DOHH2 (cell line): ENCODE measurements at regions not wholly inside any gene's neighbourhood (a gene's known extent, or its start where the extent isn't known, plus 50 kb on each side); places are given as distances from the start of the nearest gene placed in this dataset.

Experiments used
- H3F3A ChIP-seq: fragments of 200-600 bp; sonication (generic), shearing (Covaris generic); 2 replicates; pipeline ENCODE4 v1.6.0; 2016; ENCODE audit warnings: antibody characterized with exemption, mild to moderate bottlenecking; ENCODE audit not compliant: control insufficient read depth, insufficient read depth
- H3K27ac ChIP-seq: fragments of 200-600 bp; sonication (generic); 2 replicates; pipeline ENCODE4 v1.5.1; 2014; ENCODE audit warnings: low read depth, mild to moderate bottlenecking, low read length, moderate library complexity
- H3K27me3 ChIP-seq: fragments of 200-600 bp; sonication (generic); 2 replicates; pipeline ENCODE4 v1.6.1; 2014; ENCODE audit warnings: mild to moderate bottlenecking, low read length, mixed read lengths; ENCODE audit not compliant: control insufficient read depth
- H3K36me3 ChIP-seq: fragments of 200-600 bp; sonication (generic); 2 replicates; pipeline ENCODE4 v1.6.1; 2014; ENCODE audit warnings: mild to moderate bottlenecking, low read length, moderate library complexity, mixed read lengths; ENCODE audit not compliant: control insufficient read depth
- H3K4me1 ChIP-seq: fragments of 200-600 bp; sonication (generic); 2 replicates; pipeline ENCODE4 v1.6.1; 2014; ENCODE audit warnings: mild to moderate bottlenecking, low read length, mixed read lengths; ENCODE audit not compliant: control insufficient read depth
- H3K4me2 ChIP-seq: fragments of 200-600 bp; sonication (generic); 2 replicates; pipeline ENCODE4 v1.6.0; 2014; ENCODE audit warnings: mild to moderate bottlenecking, low read length, moderate library complexity
- H3K4me3 ChIP-seq: fragments of 200-600 bp; sonication (generic); 2 replicates; pipeline ENCODE4 v1.5.1; 2014; ENCODE audit warnings: mild to moderate bottlenecking, low read length, mixed read lengths
- H3K79me2 ChIP-seq: fragments of 200-600 bp; sonication (generic); 2 replicates; pipeline ENCODE4 v1.6.1; 2014; ENCODE audit warnings: mild to moderate bottlenecking, low read length, mixed read lengths; ENCODE audit not compliant: control insufficient read depth
- H3K9me2 ChIP-seq: fragments of 200-600 bp; sonication (generic); replicated peaks from 2 replicates; pipeline ENCODE4 v1.6.1; 2014; ENCODE audit warnings: mild to moderate bottlenecking, low read length, mixed read lengths; ENCODE audit not compliant: control insufficient read depth
- H3K9me3 ChIP-seq: fragments of 200-600 bp; sonication (generic); 2 replicates; pipeline ENCODE4 v1.6.1; 2014; ENCODE audit warnings: antibody characterized with exemption, low read length, mixed read lengths; ENCODE audit not compliant: control insufficient read depth, insufficient read depth
- H4K20me1 ChIP-seq: fragments of 200-600 bp; sonication (generic); 2 replicates; pipeline ENCODE4 v1.6.0; 2014; ENCODE audit warnings: low read depth, mild to moderate bottlenecking, antibody characterized with exemption, low read length, moderate library complexity; ENCODE audit not compliant: control insufficient read depth, insufficient read depth
- CTCF ChIP-seq: fragments of 200-600 bp; sonication (generic); IDR thresholded peaks from one replicate; pipeline ENCODE4 v1.5.1; 2014; ENCODE audit warnings: antibody characterized with exemption, mild to moderate bottlenecking, low read depth, low read length; ENCODE audit not compliant: poor library complexity, severe bottlenecking
- EZH2phosphoT487 ChIP-seq: fragments of 200-600 bp; sonication (generic); IDR thresholded peaks from 2 replicates; pipeline ENCODE4 v1.6.1; 2017; ENCODE audit warnings: borderline replicate concordance, mild to moderate bottlenecking, antibody characterized with exemption, low read length, moderate library complexity, mixed read lengths

- Histone ChIP-seq H3K4me3 (no peak overlapping the region), H3K27ac (no peak overlapping the region), H3K9me3 (no peaks in the 10 kb centered on the region)
Observed at GRCh38 chr2:71927757-71928715, 219.6 kb downstream of the CYP26B1 start.

DNA sequence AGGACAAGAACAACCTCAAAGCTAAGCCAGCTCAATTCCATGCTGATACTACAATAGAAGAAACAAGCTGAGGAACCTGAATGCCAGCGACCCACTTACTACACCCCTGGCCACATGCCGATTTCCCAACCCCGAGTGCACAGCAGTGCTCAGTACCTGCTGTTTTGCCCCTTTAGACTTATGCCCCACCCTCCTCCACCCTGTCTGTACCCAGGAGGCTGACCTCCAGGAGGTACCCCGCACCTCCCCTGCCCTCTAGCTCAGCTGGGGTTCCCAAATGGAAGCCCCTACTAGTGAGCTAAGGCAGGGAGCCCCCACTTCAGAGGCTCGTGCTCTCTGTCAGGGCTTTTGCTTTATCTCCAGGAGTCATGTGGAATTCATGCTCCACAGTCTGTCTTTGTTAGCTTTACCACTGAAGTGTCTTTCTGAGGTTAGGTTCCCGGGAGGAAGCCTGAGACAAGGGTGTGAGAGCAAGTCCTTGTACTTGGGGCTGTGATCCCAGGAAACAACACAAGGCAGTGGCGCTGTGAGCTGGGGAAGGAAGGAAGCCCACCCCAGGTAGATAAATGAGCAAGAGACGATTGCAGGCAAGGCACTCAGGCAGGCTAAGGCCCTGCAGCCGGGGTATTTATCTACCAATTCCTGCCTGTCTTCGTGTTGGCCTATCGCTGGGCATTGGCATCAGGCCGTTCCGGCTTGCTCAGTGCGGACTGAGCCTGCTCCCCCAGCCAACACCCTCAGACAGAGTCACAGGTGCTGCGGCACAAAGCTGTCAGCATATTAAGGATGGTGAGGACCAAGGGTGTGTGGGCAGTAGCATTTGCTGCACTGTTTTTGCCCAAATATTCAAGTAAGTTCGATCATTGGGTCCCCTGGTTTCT is 220.5 kb downstream of the CYP26B1 start:
- H3F3A ChIP-seq: no peaks in the 10 kb centered on the region
- no peak overlapping the region for H3K4me3 ChIP-seq
- no peaks in the 10 kb centered on the region for H3K9me3 ChIP-seq
- H3K9me2 ChIP-seq: no peaks in the 10 kb centered on the region
- H3K27me3 ChIP-seq: no peaks in the 10 kb centered on the region
- no peaks in the 10 kb centered on the region for H3K4me1 ChIP-seq
- H3K27ac ChIP-seq: no peak overlapping the region
- no peaks in the 10 kb centered on the region for H4K20me1 ChIP-seq
- no peaks in the 10 kb centered on the region for H3K36me3 ChIP-seq
- no peak overlapping the region for H3K4me2 ChIP-seq
- H3K79me2 ChIP-seq: no peaks in the 10 kb centered on the region
- no peak for TF ChIP-seq CTCF
- no peak for TF ChIP-seq EZH2phosphoT487

More at GRCh38 chr2:71927757-71928715, 219.6 kb downstream of the CYP26B1 start:
- no peaks in the 10 kb centered on the region for H3K4me1 ChIP-seq
- no peaks in the 10 kb centered on the region for H3K27me3 ChIP-seq
- no peaks in the 10 kb centered on the region for H3K36me3 ChIP-seq
- TF ChIP-seq CTCF (no peak), EZH2phosphoT487 (no peak)
- H3F3A ChIP-seq: no peaks in the 10 kb centered on the region
- no peaks in the 10 kb centered on the region for H3K79me2 ChIP-seq
- H4K20me1 ChIP-seq: no peaks in the 10 kb centered on the region
- H3K4me2 ChIP-seq: no peak overlapping the region
- no peaks in the 10 kb centered on the region for H3K9me2 ChIP-seq

DNA sequence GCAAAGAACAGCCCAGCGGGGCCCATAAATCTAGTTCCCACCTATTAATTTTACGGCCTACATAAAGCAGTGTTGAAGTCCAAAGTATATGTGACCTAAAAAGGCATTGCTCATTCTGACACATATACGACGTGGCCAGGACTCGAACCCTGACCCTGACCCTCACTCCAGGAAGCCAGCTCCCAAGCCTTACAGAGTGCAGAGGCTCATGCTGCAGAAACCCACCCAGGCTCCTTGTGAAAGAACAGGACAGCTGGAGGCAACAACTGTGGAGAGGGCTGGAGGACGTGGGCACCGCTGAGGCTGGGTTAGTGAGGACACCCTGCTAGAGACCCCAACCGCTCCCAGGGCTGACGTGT is 221.6 kb downstream of the CYP26B1 start:
- no peak overlapping the region for H3K27ac ChIP-seq
- no peaks in the 10 kb centered on the region for H3K4me1 ChIP-seq
- no peaks in the 10 kb centered on the region for H3K79me2 ChIP-seq
- no peaks in the 10 kb centered on the region for H3F3A ChIP-seq
- H3K27me3 ChIP-seq: no peaks in the 10 kb centered on the region
- no peaks in the 10 kb centered on the region for H3K36me3 ChIP-seq
- no peaks in the 10 kb centered on the region for H4K20me1 ChIP-seq
- TF ChIP-seq CTCF (no peak), EZH2phosphoT487 (no peak)
- H3K4me3 ChIP-seq: no peak overlapping the region
- no peak overlapping the region for H3K4me2 ChIP-seq
- H3K9me2 ChIP-seq: no peaks in the 10 kb centered on the region
- H3K9me3 ChIP-seq: no peaks in the 10 kb centered on the region
